Natural killer cell treated with Interleukin-12 subunit alpha and Interleukin-12 subunit beta and Interleukin-15 and Interleukin-18, amount 100 ng/mL, for 72 hours (primary cell): ENCODE measurements at regions not wholly inside any gene's neighbourhood (a gene's known extent, or its start where the extent isn't known, plus 50 kb on each side); places are given as distances from the start of the nearest gene placed in this dataset.

Experiments
- ATAC-seq, 2 donors: fragments of 150-1000 bp; cut with Tn5 transposase in 1 of 2; sonication (Bioruptor Pico), chemical (Tn5 transposase) in 1 of 2; 2 replicates each; pipeline ENCODE4 v1.10.0; 2021
- DNase-seq: peaks from one replicate; pipeline ENCODE4 v3.0.0; 2022; ENCODE audit warnings: low spot score
- H3K27ac Mint-ChIP-seq, 2 donors: 1 replicate in 1 of 2; 2 replicates in 1 of 2; pipeline ENCODE4 v1.8.0; 2022; ENCODE audit warnings: mixed read lengths in 2 of 2, mild to moderate bottlenecking in 1 of 2, moderate library complexity in 1 of 2
- H3K27me3 Mint-ChIP-seq, 2 donors: 1 replicate in 1 of 2; 2 replicates in 1 of 2; pipeline ENCODE4 v1.8.0; 2022; ENCODE audit warnings: mixed read lengths in 2 of 2
- H3K36me3 Mint-ChIP-seq: one replicate; pipeline ENCODE4 v1.8.0; 2022; ENCODE audit warnings: mixed read lengths
- H3K4me1 Mint-ChIP-seq, 2 donors: 1 replicate in 1 of 2; 2 replicates in 1 of 2; pipeline ENCODE4 v1.8.0; 2022; ENCODE audit warnings: low read depth in 2 of 2, mixed read lengths in 2 of 2, mild to moderate bottlenecking in 1 of 2
- H3K4me3 Mint-ChIP-seq: one replicate; pipeline ENCODE4 v1.8.0; 2022; ENCODE audit warnings: mixed read lengths
- H3K9me3 Mint-ChIP-seq: 2 replicates; pipeline ENCODE4 v1.8.0; 2022; ENCODE audit warnings: mixed read lengths

- no peak overlapping the region for H3K4me3 Mint-ChIP-seq
- no peak overlapping the region for H3K27ac Mint-ChIP-seq
- H3K27me3 Mint-ChIP-seq: peaks cover 0 to 4% of the 10 kb centered on the region in 2 donors
- no peaks in the 10 kb centered on the region for H3K9me3 Mint-ChIP-seq
- DNase-seq (no peak), ATAC-seq (no peak)
- H3K4me1 Mint-ChIP-seq: no peaks in the 10 kb centered on the region
- no peaks in the 10 kb centered on the region for H3K36me3 Mint-ChIP-seq
Measured at GRCh38 chr4:8739820-8740665, 131.6 kb downstream of the HMX1 start.

- Mint-ChIP-seq H3K36me3 (no peaks in the 10 kb centered on the region), H3K27me3 (peaks cover 0 to 2% of the 10 kb centered on the region in 2 donors), H3K9me3 (no peaks in the 10 kb centered on the region), H3K4me3 (no peak overlapping the region), H3K27ac (no peak overlapping the region), H3K4me1 (no peaks in the 10 kb centered on the region)
- ATAC-seq (no peak), DNase-seq (no peak)
Measured at GRCh38 chr4:8739317-8739716, 132.3 kb downstream of the HMX1 start.

- ATAC-seq (peak in 1 of 2 donors; percentile 3), DNase-seq (no peak)
- Mint-ChIP-seq H3K4me3 (no peak overlapping the region), H3K36me3 (no peaks in the 10 kb centered on the region), H3K27ac (no peak overlapping the region), H3K9me3 (no peaks in the 10 kb centered on the region), H3K4me1 (no peaks in the 10 kb centered on the region), H3K27me3 (no peaks in the 10 kb centered on the region)
Measured at GRCh38 chr4:8738471-8738931, 133.1 kb downstream of the HMX1 start.

- DNase-seq: no peak
- H3K27ac Mint-ChIP-seq: no peak overlapping the region
- no peaks in the 10 kb centered on the region for H3K4me1 Mint-ChIP-seq
- no peaks in the 10 kb centered on the region for H3K27me3 Mint-ChIP-seq
- no peaks in the 10 kb centered on the region for H3K9me3 Mint-ChIP-seq
- no peaks in the 10 kb centered on the region for H3K36me3 Mint-ChIP-seq
- ATAC-seq: no peak
- no peak overlapping the region for H3K4me3 Mint-ChIP-seq
Measured at GRCh38 chr4:8737601-8738279, 133.9 kb downstream of the HMX1 start.

- Mint-ChIP-seq H3K27ac (no peak overlapping the region), H3K9me3 (no peaks in the 10 kb centered on the region), H3K4me1 (no peaks in the 10 kb centered on the region), H3K27me3 (no peaks in the 10 kb centered on the region), H3K4me3 (no peak overlapping the region), H3K36me3 (no peaks in the 10 kb centered on the region)
- ATAC-seq (no peak), DNase-seq (no peak)
Measured at GRCh38 chr4:8737075-8737474, 134.6 kb downstream of the HMX1 start.

- H3K27me3 Mint-ChIP-seq: no peaks in the 10 kb centered on the region
- no peak overlapping the region for H3K4me3 Mint-ChIP-seq
- no peaks in the 10 kb centered on the region for H3K4me1 Mint-ChIP-seq
- no peaks in the 10 kb centered on the region for H3K9me3 Mint-ChIP-seq
- DNase-seq (no peak), ATAC-seq (no peak)
- H3K27ac Mint-ChIP-seq: no peak overlapping the region
- no peaks in the 10 kb centered on the region for H3K36me3 Mint-ChIP-seq
Measured at GRCh38 chr4:8736090-8736825, 135.4 kb downstream of the HMX1 start.

- Mint-ChIP-seq H3K9me3 (no peaks in the 10 kb centered on the region), H3K27ac (no peak overlapping the region), H3K36me3 (no peaks in the 10 kb centered on the region), H3K4me3 (no peak overlapping the region), H3K4me1 (no peaks in the 10 kb centered on the region), H3K27me3 (no peaks in the 10 kb centered on the region)
- ATAC-seq (no peak), DNase-seq (no peak)
Measured at GRCh38 chr4:8735236-8736089, 136.2 kb downstream of the HMX1 start.

GRCh38 chr4:8732681-8733243, 138.9 kb downstream of the HMX1 start:
- no peaks in the 10 kb centered on the region for H3K9me3 Mint-ChIP-seq
- no peaks in the 10 kb centered on the region for H3K36me3 Mint-ChIP-seq
- peaks cover 0 to 3% of the 10 kb centered on the region in 2 donors for H3K4me1 Mint-ChIP-seq
- H3K27me3 Mint-ChIP-seq: no peaks in the 10 kb centered on the region
- ATAC-seq: no peak
- no peak overlapping the region for H3K27ac Mint-ChIP-seq
- DNase-seq: no peak
- no peak overlapping the region for H3K4me3 Mint-ChIP-seq

GRCh38 chr4:8732092-8732491, 139.5 kb downstream of the CPZ start:
- Mint-ChIP-seq H3K9me3 (no peaks in the 10 kb centered on the region), H3K27ac (no peak overlapping the region), H3K27me3 (no peaks in the 10 kb centered on the region), H3K4me1 (peaks cover 0 to 9% of the 10 kb centered on the region in 2 donors), H3K36me3 (no peaks in the 10 kb centered on the region), H3K4me3 (no peak overlapping the region)
- DNase-seq: no peak
- no peak for ATAC-seq

- Mint-ChIP-seq H3K36me3 (no peaks in the 10 kb centered on the region), H3K4me1 (peaks cover 0 to 9% of the 10 kb centered on the region in 2 donors), H3K27ac (no peak overlapping the region), H3K9me3 (no peaks in the 10 kb centered on the region), H3K4me3 (no peak overlapping the region), H3K27me3 (no peaks in the 10 kb centered on the region)
- no peak for ATAC-seq
- DNase-seq: peak; percentile 59
Measured at GRCh38 chr4:8731364-8731763, 138.8 kb downstream of the CPZ start.

- DNase-seq (peak; percentile 51), ATAC-seq (no peak)
- H3K36me3 Mint-ChIP-seq: no peaks in the 10 kb centered on the region
- H3K9me3 Mint-ChIP-seq: no peaks in the 10 kb centered on the region
- no peak overlapping the region for H3K27ac Mint-ChIP-seq
- no peak overlapping the region for H3K4me3 Mint-ChIP-seq
- H3K27me3 Mint-ChIP-seq: no peaks in the 10 kb centered on the region
- H3K4me1 Mint-ChIP-seq: peaks cover 0 to 9% of the 10 kb centered on the region in 2 donors
Measured at GRCh38 chr4:8730681-8731080, 138.1 kb downstream of the CPZ start.

- no peak overlapping the region for H3K27ac Mint-ChIP-seq
- no peak for ATAC-seq
- no peak for DNase-seq
- H3K36me3 Mint-ChIP-seq: no peaks in the 10 kb centered on the region
- H3K9me3 Mint-ChIP-seq: no peaks in the 10 kb centered on the region
- H3K27me3 Mint-ChIP-seq: no peaks in the 10 kb centered on the region
- H3K4me3 Mint-ChIP-seq: no peak overlapping the region
- H3K4me1 Mint-ChIP-seq: peaks cover 0 to 9% of the 10 kb centered on the region in 2 donors
Measured at GRCh38 chr4:8730159-8730558, 137.6 kb downstream of the CPZ start.
